ENCODE measurements at regions not wholly inside any gene's neighbourhood (a gene's known extent, or its start where the extent isn't known, plus 50 kb on each side); places are given as distances from the start of the nearest gene placed in this dataset.

DNA sequence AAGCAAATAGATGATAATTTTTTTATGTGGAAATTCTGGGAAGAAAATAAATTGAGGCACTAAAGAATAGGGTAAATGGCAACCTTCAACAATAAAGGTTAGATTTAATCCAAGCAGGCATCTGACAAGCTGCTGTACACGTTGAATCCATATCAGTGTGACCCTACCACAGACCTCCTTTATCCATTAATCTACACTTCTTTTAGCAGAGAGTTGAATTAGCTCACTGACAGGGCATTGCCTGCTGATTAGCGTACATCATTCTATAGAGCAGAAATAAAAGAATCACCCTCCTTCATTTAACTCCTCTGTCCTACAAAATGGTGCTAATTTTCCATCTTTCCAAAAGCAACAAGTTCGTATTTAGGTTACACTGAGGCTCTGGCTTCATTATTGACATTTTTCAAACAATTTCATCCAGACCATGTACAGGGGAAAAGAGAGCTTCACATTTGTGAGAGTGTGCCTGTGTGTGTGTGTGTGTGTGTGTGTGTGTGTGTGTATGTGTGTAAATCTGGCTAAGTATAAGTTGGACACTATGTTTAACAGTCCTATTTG lies 356.0 kb downstream of the TFEC start:
- TF ChIP-seq TCF4 (CRISPR knock-in tag; IDR thresholded peaks at IDR 0.05; ENCODE audit: borderline replicate concordance) (no peak), OSR1 (CRISPR knock-in tag; IDR thresholded peaks at IDR 0.05) (no peak), CSRNP3 (CRISPR knock-in tag; IDR thresholded peaks at IDR 0.05) (no peak), ZFP30 (CRISPR knock-in tag; IDR thresholded peaks at IDR 0.05) (no peak), ZNF8 (CRISPR knock-in tag; IDR thresholded peaks at IDR 0.05) (no peak), SNAI2 (CRISPR knock-in tag; IDR thresholded peaks at IDR 0.05) (no peak), ZFP3 (CRISPR knock-in tag; IDR thresholded peaks at IDR 0.05) (no peak), ESRRG (CRISPR knock-in tag; IDR thresholded peaks at IDR 0.05) (no peak), ZNF565 (CRISPR knock-in tag; conservative IDR thresholded peaks at IDR 0.05; ENCODE audit: low read depth) (no peak), ISL1 (CRISPR knock-in tag; IDR thresholded peaks at IDR 0.05) (no peak), ZNF70 (CRISPR knock-in tag; IDR thresholded peaks at IDR 0.05) (no peak), ZC3H10 (CRISPR knock-in tag; IDR thresholded peaks at IDR 0.05) (no peak)
- TF ChIP-seq, protein P1, sequence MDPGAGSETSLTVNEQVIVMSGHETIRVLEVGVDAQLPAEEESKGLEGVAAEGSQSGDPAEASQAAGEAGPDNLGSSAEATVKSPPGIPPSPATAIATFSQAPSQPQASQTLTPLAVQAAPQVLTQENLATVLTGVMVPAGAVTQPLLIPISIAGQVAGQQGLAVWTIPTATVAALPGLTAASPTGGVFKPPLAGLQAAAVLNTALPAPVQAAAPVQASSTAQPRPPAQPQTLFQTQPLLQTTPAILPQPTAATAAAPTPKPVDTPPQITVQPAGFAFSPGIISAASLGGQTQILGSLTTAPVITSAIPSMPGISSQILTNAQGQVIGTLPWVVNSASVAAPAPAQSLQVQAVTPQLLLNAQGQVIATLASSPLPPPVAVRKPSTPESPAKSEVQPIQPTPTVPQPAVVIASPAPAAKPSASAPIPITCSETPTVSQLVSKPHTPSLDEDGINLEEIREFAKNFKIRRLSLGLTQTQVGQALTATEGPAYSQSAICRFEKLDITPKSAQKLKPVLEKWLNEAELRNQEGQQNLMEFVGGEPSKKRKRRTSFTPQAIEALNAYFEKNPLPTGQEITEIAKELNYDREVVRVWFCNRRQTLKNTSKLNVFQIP (CRISPR knock-in tag; IDR thresholded peaks at IDR 0.05; ENCODE audit: borderline replicate concordance, low read depth) = no peak
- TF ChIP-seq, protein P2, sequence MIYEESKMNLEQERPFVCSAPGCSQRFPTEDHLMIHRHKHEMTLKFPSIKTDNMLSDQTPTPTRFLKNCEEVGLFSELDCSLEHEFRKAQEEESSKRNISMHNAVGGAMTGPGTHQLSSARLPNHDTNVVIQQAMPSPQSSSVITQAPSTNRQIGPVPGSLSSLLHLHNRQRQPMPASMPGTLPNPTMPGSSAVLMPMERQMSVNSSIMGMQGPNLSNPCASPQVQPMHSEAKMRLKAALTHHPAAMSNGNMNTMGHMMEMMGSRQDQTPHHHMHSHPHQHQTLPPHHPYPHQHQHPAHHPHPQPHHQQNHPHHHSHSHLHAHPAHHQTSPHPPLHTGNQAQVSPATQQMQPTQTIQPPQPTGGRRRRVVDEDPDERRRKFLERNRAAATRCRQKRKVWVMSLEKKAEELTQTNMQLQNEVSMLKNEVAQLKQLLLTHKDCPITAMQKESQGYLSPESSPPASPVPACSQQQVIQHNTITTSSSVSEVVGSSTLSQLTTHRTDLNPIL (CRISPR knock-in tag; IDR thresholded peaks at IDR 0.05; ENCODE audit: low read depth) = no peak
- ATAC-seq = no peak

- ATAC-seq = no peak
Observed at GRCh38 chr7:115672024-115672423, 358.5 kb downstream of the TFEC start.

DNA sequence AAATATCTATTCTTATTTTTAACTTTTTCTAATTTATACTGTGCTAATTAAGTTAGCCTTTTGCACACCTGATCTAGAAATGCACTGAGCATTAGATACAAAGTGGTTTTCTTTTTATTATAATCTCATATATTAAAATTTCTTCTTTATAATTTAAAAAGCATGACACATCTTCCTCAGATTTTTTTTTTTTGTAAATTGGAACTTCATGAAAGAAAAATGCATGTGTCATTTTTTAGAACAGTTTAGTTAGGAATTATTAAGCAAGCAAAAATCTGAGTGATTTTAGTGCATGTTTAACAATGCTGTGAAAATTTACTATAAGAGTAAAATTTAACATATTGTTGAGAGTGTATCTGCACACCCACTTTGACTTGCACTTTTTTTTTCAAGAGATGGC lies 367.9 kb downstream of the TFEC start:
- ATAC-seq = no peak
- TF ChIP-seq ZFP3 (CRISPR knock-in tag; IDR thresholded peaks at IDR 0.05) = no peak

More at GRCh38 chr7:115672024-115672423, 358.5 kb downstream of the TFEC start:
- TF ChIP-seq ZFP30 (CRISPR knock-in tag; IDR thresholded peaks at IDR 0.05) = no peak
- no peak for TF ChIP-seq ZFP3 (CRISPR knock-in tag; IDR thresholded peaks at IDR 0.05)
- no peak for TF ChIP-seq ISL1 (CRISPR knock-in tag; IDR thresholded peaks at IDR 0.05)
- no peak for TF ChIP-seq ESRRG (CRISPR knock-in tag; IDR thresholded peaks at IDR 0.05)
- TF ChIP-seq PPARA (CRISPR knock-in tag; IDR thresholded peaks at IDR 0.05; ENCODE audit: borderline replicate concordance) = no peak
- no peak for TF ChIP-seq TCF4 (CRISPR knock-in tag; IDR thresholded peaks at IDR 0.05; ENCODE audit: borderline replicate concordance)
- TF ChIP-seq OSR1 (CRISPR knock-in tag; IDR thresholded peaks at IDR 0.05) = no peak
- TF ChIP-seq ARNTL (CRISPR knock-in tag; IDR thresholded peaks at IDR 0.05; ENCODE audit: borderline replicate concordance, low read depth) = no peak
- TF ChIP-seq, protein P3, sequence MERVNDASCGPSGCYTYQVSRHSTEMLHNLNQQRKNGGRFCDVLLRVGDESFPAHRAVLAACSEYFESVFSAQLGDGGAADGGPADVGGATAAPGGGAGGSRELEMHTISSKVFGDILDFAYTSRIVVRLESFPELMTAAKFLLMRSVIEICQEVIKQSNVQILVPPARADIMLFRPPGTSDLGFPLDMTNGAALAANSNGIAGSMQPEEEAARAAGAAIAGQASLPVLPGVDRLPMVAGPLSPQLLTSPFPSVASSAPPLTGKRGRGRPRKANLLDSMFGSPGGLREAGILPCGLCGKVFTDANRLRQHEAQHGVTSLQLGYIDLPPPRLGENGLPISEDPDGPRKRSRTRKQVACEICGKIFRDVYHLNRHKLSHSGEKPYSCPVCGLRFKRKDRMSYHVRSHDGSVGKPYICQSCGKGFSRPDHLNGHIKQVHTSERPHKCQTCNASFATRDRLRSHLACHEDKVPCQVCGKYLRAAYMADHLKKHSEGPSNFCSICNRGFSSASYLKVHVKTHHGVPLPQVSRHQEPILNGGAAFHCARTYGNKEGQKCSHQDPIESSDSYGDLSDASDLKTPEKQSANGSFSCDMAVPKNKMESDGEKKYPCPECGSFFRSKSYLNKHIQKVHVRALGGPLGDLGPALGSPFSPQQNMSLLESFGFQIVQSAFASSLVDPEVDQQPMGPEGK (CRISPR knock-in tag; IDR thresholded peaks at IDR 0.05; ENCODE audit: borderline replicate concordance) = no peak
- no peak for TF ChIP-seq ZNF70 (CRISPR knock-in tag; IDR thresholded peaks at IDR 0.05)

- no peak for TF ChIP-seq ZNF8 (CRISPR knock-in tag; IDR thresholded peaks at IDR 0.05)
- TF ChIP-seq ZC3H10 (CRISPR knock-in tag; IDR thresholded peaks at IDR 0.05) = no peak
- TF ChIP-seq ZFP30 (CRISPR knock-in tag; IDR thresholded peaks at IDR 0.05) = no peak
- TF ChIP-seq ZFP3 (CRISPR knock-in tag; IDR thresholded peaks at IDR 0.05) = no peak
- TF ChIP-seq TSHZ2 (CRISPR knock-in tag; IDR thresholded peaks at IDR 0.05) = no peak
- no peak for TF ChIP-seq ARNTL (CRISPR knock-in tag; IDR thresholded peaks at IDR 0.05; ENCODE audit: borderline replicate concordance, low read depth)
- no peak for TF ChIP-seq ESRRG (CRISPR knock-in tag; IDR thresholded peaks at IDR 0.05)
- no peak for TF ChIP-seq SNAI2 (CRISPR knock-in tag; IDR thresholded peaks at IDR 0.05)
- TF ChIP-seq, protein P3 (CRISPR knock-in tag; IDR thresholded peaks at IDR 0.05; ENCODE audit: borderline replicate concordance) = no peak
- TF ChIP-seq ZNF565 (CRISPR knock-in tag; conservative IDR thresholded peaks at IDR 0.05; ENCODE audit: low read depth) = no peak
- ATAC-seq = no peak
Observed at GRCh38 chr7:115662120-115662519, 368.4 kb downstream of the TFEC start.

All from SK-N-SH treated with all-trans-retinoic acid at 6 μM for 48 hours (cell line).